ENCODE measurements at regions not wholly inside any gene's neighbourhood (a gene's known extent, or its start where the extent isn't known, plus 50 kb on each side); places are given as distances from the start of the nearest gene placed in this dataset.

- Histone ChIP-seq H2BK15ac (ENCODE audit: low read depth, low read length) (peak overlapping the region; percentile 74; the same call in 2 of the 3 replicates), H4K20me1 (ENCODE audit: insufficient read depth, low read length) (no peaks in the 10 kb centered on the region; the same call in 1 of the 2 replicates), H3K79me1 (ENCODE audit: low read depth in 1 of 2, low read length in 2 of 2) (peaks cover 3 to 11% of the 10 kb centered on the region in 2 experiments; a peak in 3 of 4 replicates), H2BK5ac (ENCODE audit: low read depth, low read length, poor library complexity, severe bottlenecking) (peak overlapping the region; percentile 72), H3K9me3 (ENCODE audit: control insufficient read depth, insufficient read depth, low read length) (no peaks in the 10 kb centered on the region), H2BK120ac (ENCODE audit: low read depth, low read length) (peak overlapping the region; percentile 66), H3K27ac (ENCODE audit: insufficient read depth, low read length) (no peak overlapping the region), H3K9ac (ENCODE audit: low read depth, low read length) (no peak overlapping the region), H2AFZ (replicated peaks; ENCODE audit: low read length, poor library complexity) (no peak overlapping the region), H3K4me3 (ENCODE audit: insufficient read depth, low read depth, low read length) (no peak overlapping the region), H3K4me1 (ENCODE audit: control insufficient read depth, insufficient read depth, low read length) (peaks cover 16% of the 10 kb centered on the region), H3K23ac (ENCODE audit: low read depth, low read length) (peak overlapping the region; percentile 3; the same call in 1 of the 2 replicates), H4K91ac (ENCODE audit: insufficient read depth, low read depth, low read length) (peak overlapping the region; percentile 27), H4K5ac (ENCODE audit: low read depth, low read length) (peak overlapping the region; percentile 25; the same call in 1 of the 2 replicates), H3K14ac (replicated peaks; ENCODE audit: low read depth, low read length) (peak overlapping the region; percentile 11), H2BK20ac (ENCODE audit: low read depth, low read length) (peak overlapping the region; percentile 71; the same call in 1 of the 2 replicates), H3K18ac (ENCODE audit: low read depth, low read length) (peak overlapping the region; percentile 74), H3K56ac (ENCODE audit: extremely low read depth, insufficient read depth, low read length) (no peak overlapping the region), H3K36me3 (ENCODE audit: control insufficient read depth, insufficient read depth, low read length) (no peaks in the 10 kb centered on the region), H3K4me2 (ENCODE audit: low read depth, low read length) (no peak overlapping the region; the same call in 1 of the 2 replicates), H2AK5ac (ENCODE audit: low read depth, low read length) (peak overlapping the region; percentile 38), H3K9me1 (ENCODE audit: insufficient read depth, low read length) (peaks cover 18% of the 10 kb centered on the region), H3K27me3 (ENCODE audit: control insufficient read depth, insufficient read depth, low read length) (no peaks in the 10 kb centered on the region), H4K8ac (ENCODE audit: low read depth in 2 of 2, low read length in 2 of 2) (peak overlapping the region in 1 of 2 experiments; percentile 53; a peak in 3 of 4 replicates), H3K4ac (ENCODE audit: low read depth, low read length) (peak overlapping the region; percentile 42), H2AK9ac (replicated peaks; ENCODE audit: low read depth, low read length, poor library complexity) (no peak overlapping the region)
- ATAC-seq (ENCODE audit: low read depth): no peak
- in situ Hi-C loops (cut with MboI; ENCODE audit: low sequenced_read_pairs) (loop anchor here (5.0 kb wide), 1 partner anchor 43 kb away; no protein-coding TSS in a partner anchor), intact Hi-C loops (cut with micrococcal nuclease) (loop anchor here (5.0 kb wide), 1 partner anchor 228 kb away; the partner anchor contains the start of gene SNX14), dilution Hi-C loops (cut with HindIII; ENCODE audit: low sequenced_read_pairs, unreplicated experiment) (no loop called here)
- no peak for DNase-seq
- POLR2A ChIA-PET (ENCODE audit: unreplicated experiment): no interaction called here
- no peak for TF ChIP-seq RCOR1 (IDR thresholded peaks at IDR 0.05; ENCODE audit: insufficient replicate concordance, low read length)
- no peak for TF ChIP-seq ELK1 (IDR thresholded peaks at IDR 0.05; ENCODE audit: borderline replicate concordance, low read depth, low read length)
- TF ChIP-seq MAFK (IDR thresholded peaks at IDR 0.05; ENCODE audit: low read depth, low read length): no peak
- BruUV-seq (replicated peaks): no TSS peak
- WGBS, 2 experiments (ENCODE audit: extremely low coverage in 2 of 2, insufficient read length in 1 of 2): 80% methylated on average over 1 of the region's 2 CpGs; no CpG with 5 or more reads in 1 of the 2 experiments
- CTCF ChIA-PET: no interaction called here
These were observed 86.0 kb upstream of the NT5E start for GRCh38 chr6:85363870-85364269.

All from IMR-90 (cell line).